Retinal pigment epithelial cell (primary cell): ENCODE measurements at regions not wholly inside any gene's neighbourhood (a gene's known extent, or its start where the extent isn't known, plus 50 kb on each side); places are given as distances from the start of the nearest gene placed in this dataset.

Experiments used
- DNase-seq: peaks from one replicate; pipeline ENCODE4 v3.0.0-alpha.2; 2010; ENCODE audit warnings: low read depth
- H3K4me3 ChIP-seq: 2 replicates; pipeline ENCODE4 v1.5.1; 2011; ENCODE audit warnings: mild to moderate bottlenecking, low read length, control low read depth, moderate library complexity
- TF ChIP-seq, protein P1 (sequence below): conservative IDR thresholded peaks from 2 replicates; pipeline ENCODE4 v1.5.1; 2011; ENCODE audit warnings: low read depth, low read length, control low read depth, inconsistent platforms

- TF ChIP-seq, protein P1, sequence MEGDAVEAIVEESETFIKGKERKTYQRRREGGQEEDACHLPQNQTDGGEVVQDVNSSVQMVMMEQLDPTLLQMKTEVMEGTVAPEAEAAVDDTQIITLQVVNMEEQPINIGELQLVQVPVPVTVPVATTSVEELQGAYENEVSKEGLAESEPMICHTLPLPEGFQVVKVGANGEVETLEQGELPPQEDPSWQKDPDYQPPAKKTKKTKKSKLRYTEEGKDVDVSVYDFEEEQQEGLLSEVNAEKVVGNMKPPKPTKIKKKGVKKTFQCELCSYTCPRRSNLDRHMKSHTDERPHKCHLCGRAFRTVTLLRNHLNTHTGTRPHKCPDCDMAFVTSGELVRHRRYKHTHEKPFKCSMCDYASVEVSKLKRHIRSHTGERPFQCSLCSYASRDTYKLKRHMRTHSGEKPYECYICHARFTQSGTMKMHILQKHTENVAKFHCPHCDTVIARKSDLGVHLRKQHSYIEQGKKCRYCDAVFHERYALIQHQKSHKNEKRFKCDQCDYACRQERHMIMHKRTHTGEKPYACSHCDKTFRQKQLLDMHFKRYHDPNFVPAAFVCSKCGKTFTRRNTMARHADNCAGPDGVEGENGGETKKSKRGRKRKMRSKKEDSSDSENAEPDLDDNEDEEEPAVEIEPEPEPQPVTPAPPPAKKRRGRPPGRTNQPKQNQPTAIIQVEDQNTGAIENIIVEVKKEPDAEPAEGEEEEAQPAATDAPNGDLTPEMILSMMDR = no peak
- no peak for DNase-seq
- H3K4me3 ChIP-seq = no peak overlapping the region
These were observed 553.1 kb downstream of the ZNF608 start for GRCh38 chr5:124193371-124193789.

- no peak overlapping the region for H3K4me3 ChIP-seq
- TF ChIP-seq, protein P1 = no peak
- no peak for DNase-seq
These were observed 553.7 kb downstream of the ZNF608 start for GRCh38 chr5:124192716-124193115.

DNA sequence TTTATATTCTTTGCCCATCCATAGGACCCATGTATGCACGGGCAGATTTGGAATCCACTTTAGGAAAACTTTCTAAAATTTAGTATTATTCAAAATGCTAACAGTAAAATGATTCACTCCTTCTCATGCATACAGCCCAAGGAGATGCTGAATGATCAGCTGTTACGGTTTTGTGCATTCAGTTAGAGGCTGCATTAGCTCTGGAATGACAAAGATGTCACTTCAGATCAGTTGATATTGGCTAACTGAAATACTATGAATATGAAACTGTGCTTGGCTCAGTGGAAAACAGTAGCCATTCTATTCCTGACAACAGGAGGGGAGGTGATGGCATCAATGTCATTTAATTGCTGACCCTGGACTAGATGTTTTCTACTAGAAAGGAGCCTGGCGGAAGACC lies 560.7 kb downstream of the ZNF608 start:
- TF ChIP-seq, protein P1 = no peak
- no peak overlapping the region for H3K4me3 ChIP-seq
- DNase-seq = no peak

GRCh38 chr5:124182133-124182532 lies 564.3 kb downstream of the ZNF608 start:
- DNase-seq = no peak
- TF ChIP-seq, protein P1 = no peak
- no peak overlapping the region for H3K4me3 ChIP-seq

- no peak overlapping the region for H3K4me3 ChIP-seq
- TF ChIP-seq, protein P1 = no peak
- DNase-seq = peak; percentile 71
These were observed 565.5 kb downstream of the ZNF608 start for GRCh38 chr5:124180875-124181461.

- TF ChIP-seq, protein P1 = no peak
- no peak overlapping the region for H3K4me3 ChIP-seq
- no peak for DNase-seq
These were observed 566.1 kb downstream of the ZNF608 start for GRCh38 chr5:124180299-124180874.

- TF ChIP-seq, protein P1 = no peak
- H3K4me3 ChIP-seq = no peak overlapping the region
- no peak for DNase-seq
These were observed 566.6 kb downstream of the ZNF608 start for GRCh38 chr5:124179819-124180218.
